ENCODE measurements at regions not wholly inside any gene's neighbourhood (a gene's known extent, or its start where the extent isn't known, plus 50 kb on each side); places are given as distances from the start of the nearest gene placed in this dataset.

DNA sequence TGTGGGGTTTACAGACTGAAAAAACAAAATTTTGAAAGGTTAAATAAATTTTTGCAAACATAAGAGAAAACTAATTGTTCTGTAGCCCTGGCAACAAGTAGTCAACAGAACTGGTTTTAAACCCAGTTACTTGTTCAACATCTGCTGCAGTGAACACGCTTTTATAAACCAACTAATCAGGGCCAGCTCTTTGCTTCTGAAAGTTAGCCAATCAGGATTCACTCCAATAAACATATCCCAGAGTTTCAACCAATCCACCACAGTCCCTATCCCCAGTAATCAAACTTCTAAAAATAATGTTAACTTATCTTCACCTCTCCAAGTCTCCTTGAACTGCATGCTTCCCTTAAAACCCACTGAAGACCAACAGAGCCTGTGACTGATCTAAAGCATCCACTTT, 306.6 kb downstream of the CTH start:
- TF ChIP-seq POLR2A (IDR thresholded peaks at IDR 0.05) (no peak), EP300 (IDR thresholded peaks at IDR 0.05; ENCODE audit: low read depth) (no peak), CTCF (IDR thresholded peaks at IDR 0.05) (no peak), POLR2AphosphoS5 (IDR thresholded peaks at IDR 0.05) (no peak)
